GM19468 (cell line): ENCODE measurements at regions not wholly inside any gene's neighbourhood (a gene's known extent, or its start where the extent isn't known, plus 50 kb on each side); places are given as distances from the start of the nearest gene placed in this dataset.
"Not testable (repeated sequence)": the region's sequence is repeated elsewhere in the genome, so short reads cannot be mapped to it uniquely, and the experiment has no call there.

ENCODE experiments used
- ATAC-seq: cut with Tn5 transposase; IDR thresholded peaks from one replicate; pipeline ENCODE4 v1.9.1; 2021; ENCODE audit warnings: mild to moderate bottlenecking, moderate library complexity, moderate number of reproducible peaks; ENCODE audit not compliant: unreplicated experiment; ENCODE audit errors: extremely low read depth

GRCh38 chr1:245102149-245102548 is 52.6 kb upstream of the KIF26B start:
- not testable (repeated sequence) for ATAC-seq

GRCh38 chr1:245099401-245099800 is 55.4 kb upstream of the KIF26B start:
- no peak for ATAC-seq

- no peak for ATAC-seq
These were observed 55.9 kb upstream of the KIF26B start for GRCh38 chr1:245098924-245099323.

GRCh38 chr1:245096311-245097066 is 58.3 kb upstream of the KIF26B start:
- no peak for ATAC-seq

- ATAC-seq: no peak
These were observed 58.9 kb upstream of the KIF26B start for GRCh38 chr1:245095903-245096302.

- ATAC-seq: no peak
These were observed 59.8 kb upstream of the KIF26B start for GRCh38 chr1:245094954-245095353.

GRCh38 chr1:245094092-245094491 is 60.7 kb upstream of the KIF26B start:
- no peak for ATAC-seq

- no peak for ATAC-seq
These were observed 62.2 kb upstream of the KIF26B start for GRCh38 chr1:245092638-245092976.

GRCh38 chr1:245091818-245092637 is 62.8 kb upstream of the KIF26B start:
- no peak for ATAC-seq

- no peak for ATAC-seq
These were observed 63.6 kb upstream of the KIF26B start for GRCh38 chr1:245091171-245091621.

- no peak for ATAC-seq
These were observed 64.2 kb upstream of the KIF26B start for GRCh38 chr1:245090491-245091090.

GRCh38 chr1:245087723-245088122 is 67.1 kb upstream of the KIF26B start:
- no peak for ATAC-seq

GRCh38 chr1:245086389-245086969 is 68.3 kb upstream of the KIF26B start:
- ATAC-seq: no peak

- ATAC-seq: no peak
These were observed 69.2 kb upstream of the KIF26B start for GRCh38 chr1:245085508-245086095.

GRCh38 chr1:245084551-245084950 is 70.2 kb upstream of the KIF26B start:
- ATAC-seq: no peak

GRCh38 chr1:245079021-245079609 is 75.7 kb upstream of the KIF26B start:
- ATAC-seq: no peak

- no peak for ATAC-seq
These were observed 79.9 kb upstream of the KIF26B start for GRCh38 chr1:245074898-245075297.

- no peak for ATAC-seq
These were observed 80.5 kb upstream of the KIF26B start for GRCh38 chr1:245074232-245074747.

GRCh38 chr1:245070836-245071615 is 83.8 kb upstream of the KIF26B start:
- ATAC-seq: no peak
